Activated CD8-positive, alpha-beta memory T cell treated with anti-CD3 and anti-CD28 coated beads for 4 hours (primary cell): ENCODE measurements at regions not wholly inside any gene's neighbourhood (a gene's known extent, or its start where the extent isn't known, plus 50 kb on each side); places are given as distances from the start of the nearest gene placed in this dataset.
"Not testable (repeated sequence)": the region's sequence is repeated elsewhere in the genome, so short reads cannot be mapped to it uniquely, and the experiment has no call there.

ENCODE experiments used
- DNase-seq, 2 donors: peaks; one replicate each; pipeline ENCODE4 v3.0.0-alpha.2; 2020; ENCODE audit warnings: low read depth in 2 of 2

- DNase-seq, result no peak
Observed at GRCh38 chr6:15079288-15079817, 166.5 kb upstream of the JARID2 start.

- DNase-seq, result no peak
Observed at GRCh38 chr6:15080895-15081294, 165.0 kb upstream of the JARID2 start.

- DNase-seq, result no peak
Observed at GRCh38 chr6:15081447-15081846, 164.4 kb upstream of the JARID2 start.

- DNase-seq, result no peak
Observed at GRCh38 chr6:15082708-15083107, 163.2 kb upstream of the JARID2 start.

- no peak for DNase-seq
Observed at GRCh38 chr6:15086348-15087158, 159.3 kb upstream of the JARID2 start.

GRCh38 chr6:15087186-15087589 lies 158.7 kb upstream of the JARID2 start:
- no peak for DNase-seq

- no peak for DNase-seq
Observed at GRCh38 chr6:15088904-15089568, 156.8 kb upstream of the JARID2 start.

GRCh38 chr6:15089569-15090144 lies 156.2 kb upstream of the JARID2 start:
- DNase-seq, result no peak

GRCh38 chr6:15090145-15090579 lies 155.7 kb upstream of the JARID2 start:
- DNase-seq, result no peak

GRCh38 chr6:15090745-15091384 lies 155.0 kb upstream of the JARID2 start:
- no peak for DNase-seq

GRCh38 chr6:15096894-15097837 lies 148.7 kb upstream of the JARID2 start:
- no peak for DNase-seq

GRCh38 chr6:15101130-15101529 lies 144.7 kb upstream of the JARID2 start:
- DNase-seq, result no peak

GRCh38 chr6:15102241-15102640 lies 143.6 kb upstream of the JARID2 start:
- DNase-seq, result no peak

- DNase-seq, result no peak
Observed at GRCh38 chr6:15106958-15107643, 138.8 kb upstream of the JARID2 start.

GRCh38 chr6:15107644-15108382 lies 138.1 kb upstream of the JARID2 start:
- no peak for DNase-seq

- DNase-seq, result no peak
Observed at GRCh38 chr6:15108383-15108715, 137.5 kb upstream of the JARID2 start.

GRCh38 chr6:15109338-15110090 lies 136.4 kb upstream of the JARID2 start:
- DNase-seq, result no peak

GRCh38 chr6:15110726-15111354 lies 135.0 kb upstream of the JARID2 start:
- no peak for DNase-seq

- DNase-seq, result not testable (repeated sequence)
Observed at GRCh38 chr6:15111576-15111975, 134.3 kb upstream of the JARID2 start.
